GM21515 (cell line): ENCODE measurements at regions not wholly inside any gene's neighbourhood (a gene's known extent, or its start where the extent isn't known, plus 50 kb on each side); places are given as distances from the start of the nearest gene placed in this dataset.

Experiments used
- ATAC-seq: cut with Tn5 transposase; IDR thresholded peaks from one replicate; pipeline ENCODE4 v1.9.1; 2021; ENCODE audit not compliant: unreplicated experiment

GRCh38 chr3:197352382-197352781, 54.0 kb upstream of the DLG1 start:
- ATAC-seq = no peak

DNA sequence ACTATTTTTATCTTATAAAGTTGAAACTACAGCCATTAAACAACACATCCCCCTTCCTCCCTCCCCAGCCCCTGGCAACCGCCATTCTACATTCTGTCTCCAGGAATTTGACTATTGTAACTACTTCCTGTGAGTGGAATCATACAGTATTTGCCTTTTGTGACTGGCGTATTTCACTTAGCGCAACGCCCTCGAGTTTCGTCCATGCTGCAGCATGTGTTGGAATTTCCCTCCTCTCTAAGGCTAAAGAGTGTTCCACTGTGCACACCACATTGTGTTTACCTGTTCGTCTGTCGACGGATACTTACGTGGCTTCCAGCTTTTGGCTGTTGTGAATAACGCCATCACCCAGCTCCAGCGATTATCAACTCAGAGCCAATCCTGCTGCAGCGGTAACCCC, 52.0 kb upstream of the DLG1 start:
- ATAC-seq = no peak

GRCh38 chr3:197349368-197349767, 51.0 kb upstream of the DLG1 start:
- ATAC-seq = no peak
